Keratinocyte (primary cell): ENCODE measurements at regions not wholly inside any gene's neighbourhood (a gene's known extent, or its start where the extent isn't known, plus 50 kb on each side); places are given as distances from the start of the nearest gene placed in this dataset.

Experiments used
- DNase-seq: peaks from one replicate; pipeline ENCODE4 v3.0.0-alpha.2; 2011; ENCODE audit warnings: low read depth, missing footprints, low spot score
- FAIRE-seq: peaks from 2 replicates; lab custom pipeline; 2011; peaks lifted over from hg19 to GRCh38; lab: Jason Lieb, UNC
- H2AFZ ChIP-seq: 2 replicates; pipeline ENCODE4 v1.6.0; 2012; ENCODE audit warnings: low read length, control low read depth, inconsistent platforms; ENCODE audit not compliant: control insufficient read depth
- H3K27ac ChIP-seq: 2 replicates; pipeline ENCODE4 v1.5.1; 2011; ENCODE audit warnings: low read length; ENCODE audit not compliant: control insufficient read depth, insufficient read depth
- H3K27me3 ChIP-seq: 3 replicates; pipeline ENCODE4 v1.6.0; 2011; ENCODE audit warnings: low read length; ENCODE audit not compliant: control insufficient read depth, insufficient read depth; ENCODE audit errors: extremely low read depth
- H3K36me3 ChIP-seq, 2 experiments: 2 replicates in 1 of 2; 3 replicates in 1 of 2; pipeline ENCODE4 v1.5.1; 2011; ENCODE audit warnings: low read length in 2 of 2, mild to moderate bottlenecking in 1 of 2; ENCODE audit not compliant: control insufficient read depth in 2 of 2, insufficient read depth in 2 of 2; ENCODE audit errors: extremely low read depth in 1 of 2
- H3K4me1 ChIP-seq: 3 replicates; pipeline ENCODE4 v1.5.1; 2011; ENCODE audit warnings: low read length; ENCODE audit not compliant: control insufficient read depth, insufficient read depth; ENCODE audit errors: extremely low read depth
- H3K4me2 ChIP-seq: 3 replicates; pipeline ENCODE4 v1.6.0; 2011; ENCODE audit warnings: low read depth, low read length; ENCODE audit not compliant: control insufficient read depth, insufficient read depth; ENCODE audit errors: extremely low read depth
- H3K4me3 ChIP-seq, 3 experiments: fragments of 200-600 bp in 1 of 3; sonication (generic) in 1 of 3; 2 replicates in 2 of 3; 3 replicates in 1 of 3; pipeline ENCODE4 v1.5.1; 2011 to 2016; ENCODE audit warnings: low read length in 3 of 3, mild to moderate bottlenecking in 3 of 3, control low read depth in 2 of 3, inconsistent platforms in 1 of 3, low read depth in 1 of 3, mixed read lengths in 1 of 3, mixed run types in 1 of 3, moderate library complexity in 1 of 3; ENCODE audit not compliant: control insufficient read depth in 2 of 3, insufficient read depth in 2 of 3; ENCODE audit errors: extremely low read depth in 1 of 3
- H3K79me2 ChIP-seq: 2 replicates; pipeline ENCODE4 v1.6.0; 2012; ENCODE audit warnings: low read length; ENCODE audit not compliant: control insufficient read depth, insufficient read depth
- H3K9ac ChIP-seq: 3 replicates; pipeline ENCODE4 v1.6.0; 2011; ENCODE audit warnings: low read length; ENCODE audit not compliant: control insufficient read depth, insufficient read depth; ENCODE audit errors: extremely low read depth
- H3K9me1 ChIP-seq: 3 replicates; pipeline ENCODE4 v1.6.0; 2011; ENCODE audit warnings: low read length; ENCODE audit not compliant: control insufficient read depth, insufficient read depth; ENCODE audit errors: extremely low read depth
- H3K9me3 ChIP-seq: 2 replicates; pipeline ENCODE4 v1.5.1; 2012; ENCODE audit warnings: low read depth, low read length; ENCODE audit not compliant: control insufficient read depth
- H4K20me1 ChIP-seq: 3 replicates; pipeline ENCODE4 v1.6.0; 2011; ENCODE audit warnings: low read length; ENCODE audit not compliant: control insufficient read depth, insufficient read depth; ENCODE audit errors: extremely low read depth
- CTCF ChIP-seq, 3 experiments: IDR thresholded peaks in 1 of 3; conservative IDR thresholded peaks in 1 of 3; optimal IDR thresholded peaks in 1 of 3; 2 replicates in 2 of 3; 3 replicates in 1 of 3; pipeline versions ENCODE3 to v1.5.1; 2011; ENCODE audit warnings: low read length in 3 of 3, mild to moderate bottlenecking in 3 of 3, moderate library complexity in 2 of 3, control low read depth in 1 of 3, inconsistent platforms in 1 of 3; ENCODE audit not compliant: insufficient read depth in 2 of 3; ENCODE audit errors: extremely low read depth in 1 of 3
- EZH2 ChIP-seq: IDR thresholded peaks from one replicate; pipeline ENCODE4 v1.6.1; 2012; ENCODE audit warnings: inconsistent platforms, mild to moderate bottlenecking, low read length, moderate library complexity
- dilution Hi-C: fragments of 300-500 bp; cut with MboI; formaldehyde crosslinking; loops from one replicate; pipeline ENCODE4 v1.7.0; 2020; ENCODE audit warnings: low sequenced_read_pairs; ENCODE audit not compliant: extremely low pct_ligation_motif_present

GRCh38 chrX:40462795-40463194 lies 118.0 kb upstream of the ATP6AP2 start:
- no peaks in the 10 kb centered on the region for H3K36me3 ChIP-seq
- DNase-seq (no peak), FAIRE-seq (no peak)
- no peak overlapping the region for H3K4me2 ChIP-seq
- H3K9me1 ChIP-seq, result no peaks in the 10 kb centered on the region
- H3K4me1 ChIP-seq, result no peaks in the 10 kb centered on the region
- no peaks in the 10 kb centered on the region for H3K79me2 ChIP-seq
- no peaks in the 10 kb centered on the region for H3K27me3 ChIP-seq
- dilution Hi-C loops, result no loop called here
- peaks cover 1% of the 10 kb centered on the region for H3K9me3 ChIP-seq
- no peak overlapping the region for H3K4me3 ChIP-seq
- no peak for TF ChIP-seq EZH2
- no peak for TF ChIP-seq CTCF (optimal IDR thresholded peaks at IDR 0.05 in 1 of 3, IDR thresholded peaks at IDR 0.05 in 1 of 3, conservative IDR thresholded peaks at IDR 0.05 in 1 of 3; ENCODE audit: extremely low read depth in 1 of 3, insufficient read depth in 2 of 3, low read length in 3 of 3)
- H4K20me1 ChIP-seq, result no peaks in the 10 kb centered on the region
- H2AFZ ChIP-seq, result no peak overlapping the region
- no peak overlapping the region for H3K27ac ChIP-seq
- no peak overlapping the region for H3K9ac ChIP-seq

- H3K4me2 ChIP-seq, result no peak overlapping the region
- H3K27me3 ChIP-seq, result no peaks in the 10 kb centered on the region
- no peak overlapping the region for H3K4me3 ChIP-seq
- no peak overlapping the region for H3K27ac ChIP-seq
- no peaks in the 10 kb centered on the region for H3K36me3 ChIP-seq
- FAIRE-seq (no peak), DNase-seq (no peak)
- no peak for TF ChIP-seq EZH2
- no peak for TF ChIP-seq CTCF (optimal IDR thresholded peaks at IDR 0.05 in 1 of 3, IDR thresholded peaks at IDR 0.05 in 1 of 3, conservative IDR thresholded peaks at IDR 0.05 in 1 of 3; ENCODE audit: extremely low read depth in 1 of 3, insufficient read depth in 2 of 3, low read length in 3 of 3)
- dilution Hi-C loops, result no loop called here
- H3K9me3 ChIP-seq, result peaks cover 1% of the 10 kb centered on the region
- no peaks in the 10 kb centered on the region for H3K79me2 ChIP-seq
- no peak overlapping the region for H3K9ac ChIP-seq
- H4K20me1 ChIP-seq, result no peaks in the 10 kb centered on the region
- no peaks in the 10 kb centered on the region for H3K4me1 ChIP-seq
- no peaks in the 10 kb centered on the region for H3K9me1 ChIP-seq
- no peak overlapping the region for H2AFZ ChIP-seq
These were observed 119.8 kb upstream of the ATP6AP2 start for GRCh38 chrX:40460926-40461325.
